ENCODE measurements at regions not wholly inside any gene's neighbourhood (a gene's known extent, or its start where the extent isn't known, plus 50 kb on each side); places are given as distances from the start of the nearest gene placed in this dataset.
A peak's percentile ranks its signal among the peaks of the same experiment; 100 is the strongest.

DNA sequence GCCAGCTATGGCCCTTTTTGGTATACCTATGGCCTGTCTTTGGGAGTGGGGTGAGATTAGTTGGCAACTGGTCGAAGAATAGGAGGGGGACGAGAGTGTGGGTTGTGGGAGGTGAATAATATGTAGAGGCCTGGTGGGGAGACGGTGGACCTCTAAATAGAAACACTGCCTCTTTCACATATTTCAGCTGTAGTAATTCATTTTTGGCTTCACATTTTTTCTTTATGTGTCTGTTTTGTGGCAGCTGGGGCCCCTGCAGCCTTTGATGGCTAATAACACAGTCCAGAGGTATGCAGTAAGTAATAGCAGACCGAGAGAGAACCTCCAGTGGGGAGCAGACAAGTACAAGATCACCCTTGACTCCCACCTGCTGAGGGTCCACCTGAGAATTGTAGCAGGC is 75.9 kb downstream of the HLX start:
- Histone ChIP-seq H3K36me3 (no peaks in the 10 kb centered on the region), H3K4me3 (no peak overlapping the region), H3K27me3 (no peaks in the 10 kb centered on the region), H3K9me3 (peaks cover 0 to 12% (median 4%) of the 10 kb centered on the region in 3 donors), H3K4me1 (no peaks in the 10 kb centered on the region), H3K27ac (no peak overlapping the region)
- DNase-seq, result no peak
- intact Hi-C loops (cut with DNase I; ENCODE audit: low total_unique reads), result no loop called here
- TF ChIP-seq CTCF (IDR thresholded peaks at IDR 0.05), result no peak

- no peak for DNase-seq
- Histone ChIP-seq H3K4me3 (no peak overlapping the region), H3K36me3 (no peaks in the 10 kb centered on the region), H3K27ac (peak overlapping the region; percentile 15 to 28), H3K9me3 (peaks cover 0 to under 1% (median 0%) of the 10 kb centered on the region in 3 donors), H3K27me3 (no peaks in the 10 kb centered on the region), H3K4me1 (peaks cover 0 to 6% (median 4%) of the 10 kb centered on the region in 4 donors)
- TF ChIP-seq CTCF (IDR thresholded peaks at IDR 0.05), result no peak
- intact Hi-C loops (cut with DNase I; ENCODE audit: low total_unique reads), result no loop called here
Observed at GRCh38 chr1:220956501-220957232, 77.4 kb downstream of the HLX start.

GRCh38 chr1:220957233-220957605 is 78.0 kb downstream of the HLX start:
- H3K27me3 ChIP-seq, result no peaks in the 10 kb centered on the region
- intact Hi-C loops (cut with DNase I; ENCODE audit: low total_unique reads), result no loop called here
- H3K27ac ChIP-seq, result peak overlapping the region; percentile 15 to 28
- peaks cover 0 to 11% (median 8%) of the 10 kb centered on the region in 4 donors for H3K4me1 ChIP-seq
- no peaks in the 10 kb centered on the region for H3K9me3 ChIP-seq
- no peaks in the 10 kb centered on the region for H3K36me3 ChIP-seq
- DNase-seq, result peak in 1 of 2 donors; percentile 41
- no peak overlapping the region for H3K4me3 ChIP-seq
- TF ChIP-seq CTCF (IDR thresholded peaks at IDR 0.05), result no peak

- Histone ChIP-seq H3K27ac (peak overlapping the region in 1 of 2 donors; percentile 28), H3K27me3 (no peaks in the 10 kb centered on the region), H3K36me3 (no peaks in the 10 kb centered on the region), H3K4me3 (no peak overlapping the region), H3K4me1 (peaks cover 0 to 16% (median 9%) of the 10 kb centered on the region in 4 donors), H3K9me3 (no peaks in the 10 kb centered on the region)
- intact Hi-C loops (cut with DNase I; ENCODE audit: low total_unique reads), result no loop called here
- no peak for DNase-seq
- TF ChIP-seq CTCF (IDR thresholded peaks at IDR 0.05), result no peak
Observed at GRCh38 chr1:220958234-220958633, 79.0 kb downstream of the HLX start.

GRCh38 chr1:220962031-220962751 is 82.9 kb downstream of the HLX start:
- no peak for TF ChIP-seq CTCF (IDR thresholded peaks at IDR 0.05)
- H3K9me3 ChIP-seq, result peaks cover 0 to 5% (median 0%) of the 10 kb centered on the region in 3 donors
- H3K27me3 ChIP-seq, result no peaks in the 10 kb centered on the region
- DNase-seq, result no peak
- H3K27ac ChIP-seq, result peak overlapping the region in 1 of 2 donors; percentile 42
- H3K4me3 ChIP-seq, result no peak overlapping the region
- intact Hi-C loops (cut with DNase I; ENCODE audit: low total_unique reads), result no loop called here
- peaks cover 0 to 16% (median 9%) of the 10 kb centered on the region in 4 donors for H3K4me1 ChIP-seq
- no peaks in the 10 kb centered on the region for H3K36me3 ChIP-seq
